GM12873 (cell line): ENCODE measurements at regions not wholly inside any gene's neighbourhood (a gene's known extent, or its start where the extent isn't known, plus 50 kb on each side); places are given as distances from the start of the nearest gene placed in this dataset.

ENCODE experiments used
- CTCF ChIP-seq: IDR thresholded peaks from 2 replicates; pipeline ENCODE4 v1.5.1; 2012; ENCODE audit warnings: low read depth, mild to moderate bottlenecking, moderate library complexity, low read length, control low read depth; ENCODE audit not compliant: insufficient read depth; ENCODE audit errors: missing control alignments

DNA sequence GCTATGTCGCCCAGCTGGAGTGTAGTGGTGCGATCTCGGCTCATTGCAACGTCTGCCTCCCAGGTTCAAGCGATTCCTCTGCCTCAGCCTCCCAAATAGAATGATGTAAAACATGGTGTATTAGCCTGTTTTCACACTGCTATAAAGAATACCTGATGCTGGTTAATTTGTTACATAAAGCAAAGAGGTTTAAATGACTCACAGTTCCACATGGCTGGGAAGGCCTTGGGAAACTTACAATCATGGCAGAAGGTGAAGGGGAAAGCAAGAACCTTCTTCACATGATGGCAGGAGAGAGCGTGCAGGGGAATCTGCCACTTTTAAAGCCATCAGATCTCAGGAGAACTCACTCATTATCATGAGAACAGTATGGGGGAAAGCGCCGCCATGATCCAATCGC, 1191.8 kb downstream of the ARAP2 start:
- TF ChIP-seq CTCF: no peak

DNA sequence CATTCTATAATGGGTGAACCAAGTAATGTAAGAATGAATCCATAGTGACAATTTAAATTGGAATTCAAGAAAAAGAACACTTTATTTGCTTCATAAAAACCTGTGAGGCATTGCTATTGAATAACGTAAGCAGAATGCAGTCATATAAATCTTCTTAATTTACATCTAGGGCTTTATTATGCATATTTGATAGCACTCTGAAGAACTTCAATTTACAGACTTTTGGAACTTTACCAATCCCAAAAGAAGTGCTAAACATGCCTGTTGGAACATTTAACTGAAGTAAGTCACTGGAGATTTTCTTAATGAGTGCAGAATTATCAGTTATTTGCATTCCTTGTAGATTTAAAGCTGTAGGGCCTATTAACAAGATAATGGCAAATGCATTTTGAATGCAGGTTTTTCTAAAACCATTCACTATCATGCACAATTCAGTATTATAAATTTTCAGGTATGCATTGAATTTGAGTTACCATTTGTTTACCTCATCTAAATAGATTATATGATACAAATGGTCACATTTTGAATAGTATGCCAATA, 1181.2 kb downstream of the ARAP2 start:
- no peak for TF ChIP-seq CTCF

DNA sequence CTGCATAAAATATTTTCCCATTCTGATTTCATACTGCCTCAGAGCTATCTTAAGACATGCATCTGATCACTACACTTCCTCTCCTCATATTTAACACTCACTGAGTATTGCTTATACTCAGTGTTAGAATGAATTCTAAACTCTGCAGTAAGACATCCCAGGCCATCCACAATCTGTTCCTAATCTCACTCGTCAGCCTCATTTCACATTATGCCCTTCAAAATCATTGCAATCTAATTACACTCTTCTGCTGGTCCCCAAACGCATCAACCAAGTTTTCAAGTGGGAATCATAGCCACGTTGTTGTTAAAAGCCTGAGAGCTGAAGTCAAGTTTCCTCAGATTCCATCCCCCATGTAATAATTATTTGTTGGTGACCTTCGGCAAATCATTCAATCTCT, 1177.9 kb downstream of the ARAP2 start:
- no peak for TF ChIP-seq CTCF

DNA sequence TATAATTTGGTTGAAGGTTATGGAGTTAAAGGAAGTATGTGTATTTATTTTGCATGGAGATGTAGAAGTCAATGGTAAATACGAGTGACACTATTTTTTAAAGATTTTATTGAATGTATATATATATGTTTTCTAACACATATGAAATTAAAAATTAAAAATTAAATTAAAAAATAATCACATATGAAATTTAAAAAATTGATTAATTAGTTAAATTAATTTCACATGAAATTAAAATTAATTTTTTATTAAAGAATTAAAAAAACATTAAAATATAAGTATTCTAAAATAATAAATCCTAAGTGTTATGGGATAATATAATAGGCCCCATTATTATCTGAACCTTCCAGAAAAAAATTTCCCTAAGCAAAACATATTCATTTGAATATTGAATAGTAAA, 1163.5 kb downstream of the ARAP2 start:
- TF ChIP-seq CTCF: no peak

DNA sequence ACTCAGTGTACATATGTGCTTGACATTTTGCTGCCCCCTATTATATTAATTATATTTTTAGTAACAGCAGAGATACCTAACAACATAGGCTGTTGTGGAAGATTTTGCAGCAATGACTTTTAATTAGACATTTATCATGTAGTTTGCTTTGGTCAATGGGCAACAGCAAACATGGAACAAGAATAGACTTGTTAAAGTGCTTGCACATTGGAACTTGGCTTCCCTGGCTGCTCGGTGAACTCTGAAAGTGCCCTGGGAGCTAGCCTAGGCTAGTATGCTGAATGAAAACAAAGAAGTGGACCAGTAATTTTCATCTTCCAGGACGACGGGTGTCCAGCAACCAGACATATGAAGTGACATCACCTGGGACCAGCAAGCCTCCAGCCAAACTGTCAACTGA, 1157.1 kb downstream of the ARAP2 start:
- TF ChIP-seq CTCF: no peak

DNA sequence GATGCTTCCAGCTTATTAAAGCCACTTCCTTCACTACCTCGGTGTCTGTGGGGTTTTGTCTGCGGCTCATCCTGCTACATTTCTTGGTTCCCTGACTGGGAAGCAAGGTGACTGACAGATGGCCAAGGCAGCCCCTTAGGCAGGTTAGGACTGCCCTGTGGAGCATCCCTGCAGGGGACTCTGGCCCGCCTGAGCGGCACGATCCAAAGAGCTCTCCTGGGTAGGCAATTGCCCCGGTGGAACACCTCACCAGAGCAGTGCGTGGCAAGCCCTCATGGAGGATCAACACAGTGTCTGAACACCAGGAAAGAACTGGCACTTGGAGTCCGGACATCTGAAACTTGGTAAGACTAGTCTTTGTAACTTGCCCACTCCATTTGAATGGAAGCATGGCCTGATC, 1143.4 kb downstream of the ARAP2 start:
- TF ChIP-seq CTCF: no peak

DNA sequence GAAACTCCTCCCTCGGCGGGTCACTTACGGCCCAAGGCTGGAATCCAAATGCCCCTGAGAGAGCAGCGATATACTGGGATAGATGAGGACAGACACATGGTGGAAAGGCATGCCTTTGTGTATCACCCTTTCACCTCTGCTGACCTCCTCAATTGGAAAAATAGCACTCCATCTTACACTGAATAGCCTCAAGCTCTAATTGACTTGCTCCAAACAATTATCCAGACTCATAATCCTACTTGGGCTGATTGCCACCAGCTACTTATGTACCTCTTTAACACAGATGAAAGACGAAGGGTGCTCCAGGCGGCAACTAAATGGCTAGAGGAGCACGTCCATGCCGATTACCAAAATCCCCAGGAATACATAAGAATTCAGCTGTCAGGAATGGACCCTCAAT, 1142.2 kb downstream of the ARAP2 start:
- TF ChIP-seq CTCF: no peak
